HUDEP-2 (cell line): ENCODE measurements at regions not wholly inside any gene's neighbourhood (a gene's known extent, or its start where the extent isn't known, plus 50 kb on each side); places are given as distances from the start of the nearest gene placed in this dataset.
A peak's percentile ranks its signal among the peaks of the same experiment; 100 is the strongest.
"Not testable (repeated sequence)": the region's sequence is repeated elsewhere in the genome, so short reads cannot be mapped to it uniquely, and the experiment has no call there.

Experiments used
- DNase-seq, 76 experiments: peaks; one replicate each; lab custom pipeline; 2025; ENCODE audit not compliant: unreplicated experiment in 76 of 76; lab: John Stamatoyannopoulos, UW

- no peak for DNase-seq
Observed at GRCh38 chr3:167012691-167013090, 367.4 kb downstream of the ZBBX start.

DNA sequence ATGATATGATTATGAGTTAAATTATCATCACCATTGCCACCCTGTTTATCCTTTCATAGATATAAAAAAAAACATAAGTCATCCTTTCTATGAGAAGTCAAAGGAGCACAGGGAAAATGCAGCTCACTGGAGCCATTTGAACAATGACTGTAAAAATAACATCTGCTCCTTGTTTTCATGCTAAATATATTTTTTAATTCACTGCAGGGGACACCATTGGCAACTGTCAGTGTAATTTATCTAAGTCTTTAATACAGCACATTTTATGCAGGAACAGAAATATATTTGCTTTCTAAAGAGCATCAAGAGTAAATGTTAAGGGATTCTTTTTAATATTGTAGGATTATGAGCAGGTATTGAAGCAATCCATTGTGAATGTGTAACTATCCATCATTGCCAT is 371.3 kb downstream of the ZBBX start:
- DNase-seq, result no peak

DNA sequence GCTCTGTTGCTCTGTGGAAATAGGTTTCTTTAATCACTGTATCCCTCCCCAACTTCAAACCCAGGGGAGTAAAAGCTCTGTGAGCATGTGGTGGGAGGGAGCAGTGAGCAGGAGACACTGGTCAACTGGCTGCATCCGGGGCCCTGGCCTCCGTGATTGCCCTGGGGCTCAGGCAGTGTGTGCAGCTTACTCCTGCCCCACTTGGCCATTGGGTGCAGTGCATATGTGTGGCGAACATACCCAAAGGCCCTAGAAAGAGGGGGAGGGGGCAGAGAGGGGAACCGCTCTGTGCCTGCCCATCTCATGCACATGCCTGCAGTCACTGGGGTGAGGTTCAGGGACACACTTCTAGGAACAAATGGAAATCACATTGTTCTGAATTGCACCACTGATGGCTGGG is 378.7 kb downstream of the ZBBX start:
- no peak for DNase-seq

DNA sequence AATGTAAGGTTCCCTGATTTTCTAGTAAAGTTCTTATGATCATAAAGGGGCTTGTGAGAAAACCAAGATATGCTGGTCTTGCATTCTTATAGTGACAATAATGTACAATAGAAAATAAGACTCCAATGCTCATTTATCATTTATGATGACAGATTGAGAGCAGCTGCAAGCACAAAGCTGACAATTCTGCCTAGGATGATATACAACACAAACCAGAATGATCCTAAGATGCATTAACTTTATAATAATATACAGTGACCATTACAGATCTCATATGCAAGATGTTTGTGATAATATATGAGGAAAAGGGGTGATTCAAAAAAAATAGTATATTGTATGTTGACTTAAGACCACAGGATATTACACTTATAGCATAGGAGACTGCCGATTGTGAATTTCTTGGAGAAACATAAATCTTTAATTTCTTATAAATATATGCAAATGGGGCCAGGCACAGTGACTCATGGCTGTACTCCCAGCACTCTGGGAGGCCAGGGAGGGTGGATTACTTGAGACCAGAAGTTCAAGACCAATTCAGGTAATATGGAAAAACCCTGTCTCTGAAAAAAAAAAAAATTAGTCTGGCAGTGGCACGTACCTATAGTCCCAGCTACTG is 387.0 kb downstream of the ZBBX start:
- no peak for DNase-seq

- DNase-seq, result no peak
Observed at GRCh38 chr3:166986000-166986399, 394.1 kb downstream of the ZBBX start.

GRCh38 chr3:166975796-166976195 is 404.3 kb downstream of the ZBBX start:
- DNase-seq, result not testable (repeated sequence)

DNA sequence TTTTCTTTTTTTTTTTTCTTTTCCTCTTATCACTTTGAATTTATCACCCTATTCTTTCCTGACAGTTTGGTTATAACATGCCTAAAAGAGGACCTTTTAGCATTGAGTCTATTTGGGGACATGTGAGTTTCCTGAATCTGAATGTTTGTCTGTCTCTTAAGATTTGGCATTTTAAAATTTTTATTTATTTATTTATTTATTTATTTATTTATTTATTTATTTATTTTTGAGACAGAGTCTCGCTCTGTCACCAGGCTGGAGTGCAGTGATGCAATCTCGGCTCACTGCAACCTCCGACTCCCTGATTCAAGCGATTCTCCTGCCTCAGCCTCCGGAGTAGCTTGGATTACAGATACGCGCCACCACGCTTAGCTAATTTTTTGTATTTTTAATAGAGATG is 412.4 kb downstream of the ZBBX start:
- not testable (repeated sequence) for DNase-seq

DNA sequence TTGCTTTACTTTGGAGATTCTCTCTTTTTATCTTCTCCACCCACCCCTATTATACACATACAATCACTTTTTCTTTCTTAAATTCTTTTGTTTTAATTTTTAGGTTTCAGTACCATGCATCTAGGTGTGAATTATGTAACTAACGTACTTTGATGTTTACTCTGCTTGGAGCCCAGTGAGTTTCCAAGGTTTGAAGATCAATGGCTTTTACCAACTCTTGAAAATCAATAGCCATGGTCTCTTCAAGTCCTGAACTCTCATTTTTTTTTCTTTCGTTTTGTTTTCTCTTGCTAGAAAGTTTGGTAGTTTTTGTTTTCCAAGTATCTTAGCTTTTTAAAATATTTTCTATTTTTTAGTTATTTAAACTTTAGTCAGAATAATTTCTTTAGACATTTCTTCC is 417.2 kb downstream of the ZBBX start:
- no peak for DNase-seq

DNA sequence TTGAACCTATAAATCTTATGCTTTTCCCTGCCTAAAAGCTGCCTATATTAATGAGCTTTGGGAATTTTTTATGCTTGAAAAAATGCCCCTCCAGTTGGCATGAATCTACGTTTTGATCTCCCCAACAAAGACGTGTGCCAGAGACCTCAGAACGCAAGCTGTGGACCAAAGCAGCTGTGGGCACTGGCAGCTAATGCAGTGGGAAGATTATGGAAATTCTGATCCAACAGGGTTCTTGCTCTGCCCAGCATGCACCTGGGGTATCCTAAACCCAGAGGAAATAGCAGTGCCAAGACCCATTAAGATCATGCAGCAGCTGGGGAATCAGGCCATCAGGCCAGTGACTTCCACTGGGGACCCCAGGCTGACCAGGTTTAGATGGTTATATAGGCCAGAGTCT is 423.0 kb downstream of the ZBBX start:
- no peak for DNase-seq

- no peak for DNase-seq
Observed at GRCh38 chr3:166955201-166955939, 424.7 kb downstream of the ZBBX start.

GRCh38 chr3:166934879-166935278 is 445.2 kb downstream of the ZBBX start:
- DNase-seq, result no peak

DNA sequence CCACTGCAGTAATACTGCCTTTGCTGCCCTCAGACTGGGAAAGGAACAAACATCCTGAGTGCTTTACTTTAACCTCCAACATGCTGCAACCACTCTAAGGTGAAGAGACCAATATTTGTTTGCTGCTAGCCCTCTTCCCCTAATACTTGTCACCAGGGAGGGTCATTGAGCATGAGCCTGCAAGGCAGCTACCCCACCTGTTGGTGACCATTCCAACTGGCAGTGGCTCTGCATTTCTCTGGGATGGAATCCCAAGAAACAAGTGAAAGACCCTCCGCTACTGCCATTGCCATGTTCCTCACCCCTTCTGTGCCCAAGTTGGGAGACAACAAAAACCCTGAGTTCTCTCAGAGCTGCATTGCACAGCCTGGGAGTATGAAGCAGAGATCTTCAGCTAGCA is 462.7 kb downstream of the ZBBX start:
- no peak for DNase-seq

GRCh38 chr3:166902374-166902773 is 477.7 kb downstream of the ZBBX start:
- no peak for DNase-seq

DNA sequence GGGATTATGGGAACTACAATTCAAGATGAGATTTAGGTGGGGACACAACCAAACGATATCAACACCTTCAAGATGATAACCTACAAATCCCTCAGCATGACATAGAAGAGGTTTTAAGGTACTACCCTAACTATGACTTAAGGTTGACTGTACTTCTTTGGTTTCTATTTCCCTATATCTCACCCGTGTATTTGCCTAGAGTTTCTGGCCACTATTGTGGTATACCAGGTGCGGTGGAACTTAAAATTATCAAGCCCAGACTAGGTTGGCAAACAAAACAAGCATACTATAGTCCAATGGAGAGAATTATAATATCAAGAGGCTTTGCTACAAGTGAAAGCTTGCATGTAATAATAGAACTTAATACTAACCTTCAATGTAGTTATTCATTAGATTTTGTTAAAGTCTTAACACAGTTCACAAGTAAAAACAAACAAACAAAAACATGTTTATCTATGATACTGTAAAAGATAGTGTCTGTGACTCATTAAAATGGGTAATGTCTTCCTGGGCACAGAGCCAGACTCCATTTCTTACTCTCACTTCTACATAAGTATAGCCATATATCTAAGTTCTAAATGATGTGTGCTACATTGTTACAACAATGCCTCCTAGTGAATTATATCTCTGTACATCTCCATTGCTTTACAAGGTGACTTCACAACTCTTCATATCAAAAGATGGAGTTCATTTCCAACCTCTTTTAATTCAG is 479.1 kb downstream of the ZBBX start:
- no peak for DNase-seq

GRCh38 chr3:166897811-166898210 is 482.3 kb downstream of the ZBBX start:
- no peak for DNase-seq

- DNase-seq, result no peak
Observed at GRCh38 chr3:166889241-166889640, 490.9 kb downstream of the ZBBX start.

GRCh38 chr3:166879661-166880060 is 500.4 kb downstream of the ZBBX start:
- DNase-seq, result no peak

GRCh38 chr3:166877971-166878370 is 502.1 kb downstream of the ZBBX start:
- peak in 8 of 76 experiments; percentile 3 to 47 (median 27) for DNase-seq

GRCh38 chr3:166864473-166865467 is 515.3 kb downstream of the ZBBX start:
- DNase-seq, result no peak

DNA sequence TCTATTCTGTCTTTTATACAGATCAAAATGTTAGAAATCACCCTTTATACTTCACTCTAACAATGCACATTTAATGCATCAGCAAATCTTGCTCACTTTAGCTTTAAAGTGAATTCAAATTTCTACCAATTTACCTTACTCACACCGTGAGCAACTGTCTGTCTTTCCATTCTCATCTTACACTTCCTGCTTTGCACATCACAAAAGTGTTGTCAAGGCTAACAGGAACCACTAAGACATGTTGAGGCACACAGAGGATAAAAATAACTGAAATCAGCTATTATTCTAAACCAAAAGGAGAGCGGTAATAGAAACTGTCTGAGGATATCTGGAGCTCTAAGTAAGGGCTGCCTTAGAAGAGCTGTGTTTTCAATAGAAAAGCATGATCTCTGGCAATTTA is 519.9 kb downstream of the ZBBX start:
- DNase-seq, result no peak

DNA sequence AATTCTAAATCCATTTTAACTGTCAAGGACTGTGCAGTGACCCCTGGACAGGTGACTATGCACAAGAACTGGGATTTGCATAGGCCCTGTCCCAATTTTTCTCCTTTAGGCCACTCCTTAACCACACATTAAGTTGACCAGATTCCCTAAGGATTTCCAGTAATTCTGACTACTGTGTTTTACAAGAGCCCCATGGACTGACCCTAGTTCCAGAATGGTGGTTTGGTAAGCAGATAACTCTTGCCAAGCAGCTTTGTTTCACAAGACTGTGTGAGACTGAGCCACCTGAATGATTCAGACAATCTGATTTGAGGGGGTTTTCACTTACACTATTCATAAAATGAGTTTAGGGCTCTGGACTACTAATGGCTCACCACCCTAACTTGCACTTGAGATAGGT is 535.8 kb downstream of the ZBBX start:
- DNase-seq, result no peak
